ENCODE measurements at regions not wholly inside any gene's neighbourhood (a gene's known extent, or its start where the extent isn't known, plus 50 kb on each side); places are given as distances from the start of the nearest gene placed in this dataset.

DNA sequence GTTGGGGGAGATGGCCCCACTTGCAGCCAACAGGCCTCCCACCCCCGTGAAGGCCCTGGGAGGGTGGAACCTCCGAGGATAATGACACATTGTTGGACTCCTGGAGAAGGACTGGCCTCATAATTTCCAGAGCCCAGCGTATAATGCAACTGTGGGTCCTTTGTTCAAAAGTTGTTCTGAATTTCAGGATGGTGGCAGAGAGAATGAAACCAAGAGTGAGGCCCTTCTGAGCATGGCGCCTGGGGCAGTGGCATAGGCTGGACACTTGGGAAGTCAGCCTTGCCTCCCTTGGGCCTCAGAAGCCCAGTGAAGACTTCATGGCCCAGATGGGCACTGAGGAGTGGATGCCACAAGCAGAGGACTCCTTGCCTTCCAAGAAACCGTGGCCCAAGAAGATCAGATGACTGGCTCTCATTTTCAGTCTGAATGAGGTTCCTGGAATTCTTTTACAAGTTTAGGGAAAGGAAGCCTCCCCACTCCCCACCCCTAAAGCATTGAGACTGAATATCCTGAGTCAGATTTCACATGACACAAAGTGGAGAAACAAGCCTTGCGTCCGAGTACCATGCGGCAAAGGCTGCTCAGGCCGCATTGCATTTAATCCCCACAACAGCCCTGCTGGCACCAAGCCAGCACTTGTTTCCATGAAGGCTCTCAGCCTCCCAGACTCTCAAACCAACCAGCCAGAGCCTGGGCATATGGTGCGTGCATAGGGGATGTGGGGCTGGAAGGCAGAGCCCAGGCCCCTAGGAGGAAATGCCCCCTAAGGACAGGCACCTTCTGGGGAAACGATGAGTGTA is 96.7 kb upstream of the SMIM23 start:
- TF ChIP-seq ZNF703 (CRISPR knock-in tag; IDR thresholded peaks at IDR 0.05; ENCODE audit: borderline replicate concordance) (no peak), ETV6 (CRISPR knock-in tag; conservative IDR thresholded peaks at IDR 0.05) (no peak), EP300 (IDR thresholded peaks at IDR 0.05; ENCODE audit: low read depth in 2 of 2, low read length in 2 of 2) (no peak), EP300 (CRISPR knock-in tag; IDR thresholded peaks at IDR 0.05; ENCODE audit: borderline replicate concordance) (no peak), PHF21A (CRISPR knock-in tag; IDR thresholded peaks at IDR 0.05) (no peak), JUN (CRISPR knock-in tag; IDR thresholded peaks at IDR 0.05) (no peak), FOXJ3 (CRISPR knock-in tag; IDR thresholded peaks at IDR 0.05; ENCODE audit: borderline replicate concordance) (no peak), KLF9 (CRISPR knock-in tag; IDR thresholded peaks at IDR 0.05; ENCODE audit: low read depth) (no peak), ZNF619 (CRISPR knock-in tag; IDR thresholded peaks at IDR 0.05) (no peak)
- TF ChIP-seq, protein P1, sequence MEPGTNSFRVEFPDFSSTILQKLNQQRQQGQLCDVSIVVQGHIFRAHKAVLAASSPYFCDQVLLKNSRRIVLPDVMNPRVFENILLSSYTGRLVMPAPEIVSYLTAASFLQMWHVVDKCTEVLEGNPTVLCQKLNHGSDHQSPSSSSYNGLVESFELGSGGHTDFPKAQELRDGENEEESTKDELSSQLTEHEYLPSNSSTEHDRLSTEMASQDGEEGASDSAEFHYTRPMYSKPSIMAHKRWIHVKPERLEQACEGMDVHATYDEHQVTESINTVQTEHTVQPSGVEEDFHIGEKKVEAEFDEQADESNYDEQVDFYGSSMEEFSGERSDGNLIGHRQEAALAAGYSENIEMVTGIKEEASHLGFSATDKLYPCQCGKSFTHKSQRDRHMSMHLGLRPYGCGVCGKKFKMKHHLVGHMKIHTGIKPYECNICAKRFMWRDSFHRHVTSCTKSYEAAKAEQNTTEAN (CRISPR knock-in tag; conservative IDR thresholded peaks at IDR 0.05): no peak
- TF ChIP-seq, protein P2, sequence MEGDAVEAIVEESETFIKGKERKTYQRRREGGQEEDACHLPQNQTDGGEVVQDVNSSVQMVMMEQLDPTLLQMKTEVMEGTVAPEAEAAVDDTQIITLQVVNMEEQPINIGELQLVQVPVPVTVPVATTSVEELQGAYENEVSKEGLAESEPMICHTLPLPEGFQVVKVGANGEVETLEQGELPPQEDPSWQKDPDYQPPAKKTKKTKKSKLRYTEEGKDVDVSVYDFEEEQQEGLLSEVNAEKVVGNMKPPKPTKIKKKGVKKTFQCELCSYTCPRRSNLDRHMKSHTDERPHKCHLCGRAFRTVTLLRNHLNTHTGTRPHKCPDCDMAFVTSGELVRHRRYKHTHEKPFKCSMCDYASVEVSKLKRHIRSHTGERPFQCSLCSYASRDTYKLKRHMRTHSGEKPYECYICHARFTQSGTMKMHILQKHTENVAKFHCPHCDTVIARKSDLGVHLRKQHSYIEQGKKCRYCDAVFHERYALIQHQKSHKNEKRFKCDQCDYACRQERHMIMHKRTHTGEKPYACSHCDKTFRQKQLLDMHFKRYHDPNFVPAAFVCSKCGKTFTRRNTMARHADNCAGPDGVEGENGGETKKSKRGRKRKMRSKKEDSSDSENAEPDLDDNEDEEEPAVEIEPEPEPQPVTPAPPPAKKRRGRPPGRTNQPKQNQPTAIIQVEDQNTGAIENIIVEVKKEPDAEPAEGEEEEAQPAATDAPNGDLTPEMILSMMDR (CRISPR knock-in tag; IDR thresholded peaks at IDR 0.05): no peak
- TF ChIP-seq, protein P3, sequence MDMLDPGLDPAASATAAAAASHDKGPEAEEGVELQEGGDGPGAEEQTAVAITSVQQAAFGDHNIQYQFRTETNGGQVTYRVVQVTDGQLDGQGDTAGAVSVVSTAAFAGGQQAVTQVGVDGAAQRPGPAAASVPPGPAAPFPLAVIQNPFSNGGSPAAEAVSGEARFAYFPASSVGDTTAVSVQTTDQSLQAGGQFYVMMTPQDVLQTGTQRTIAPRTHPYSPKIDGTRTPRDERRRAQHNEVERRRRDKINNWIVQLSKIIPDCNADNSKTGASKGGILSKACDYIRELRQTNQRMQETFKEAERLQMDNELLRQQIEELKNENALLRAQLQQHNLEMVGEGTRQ (IDR thresholded peaks at IDR 0.05; ENCODE audit: low read depth, low read length): no peak
- TF ChIP-seq, protein P3 (CRISPR knock-in tag; IDR thresholded peaks at IDR 0.05; ENCODE audit: borderline replicate concordance): no peak
- TF ChIP-seq, protein P4, sequence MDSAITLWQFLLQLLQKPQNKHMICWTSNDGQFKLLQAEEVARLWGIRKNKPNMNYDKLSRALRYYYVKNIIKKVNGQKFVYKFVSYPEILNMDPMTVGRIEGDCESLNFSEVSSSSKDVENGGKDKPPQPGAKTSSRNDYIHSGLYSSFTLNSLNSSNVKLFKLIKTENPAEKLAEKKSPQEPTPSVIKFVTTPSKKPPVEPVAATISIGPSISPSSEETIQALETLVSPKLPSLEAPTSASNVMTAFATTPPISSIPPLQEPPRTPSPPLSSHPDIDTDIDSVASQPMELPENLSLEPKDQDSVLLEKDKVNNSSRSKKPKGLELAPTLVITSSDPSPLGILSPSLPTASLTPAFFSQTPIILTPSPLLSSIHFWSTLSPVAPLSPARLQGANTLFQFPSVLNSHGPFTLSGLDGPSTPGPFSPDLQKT (CRISPR knock-in tag; IDR thresholded peaks at IDR 0.05; ENCODE audit: borderline replicate concordance): no peak
- TF ChIP-seq, protein P5, sequence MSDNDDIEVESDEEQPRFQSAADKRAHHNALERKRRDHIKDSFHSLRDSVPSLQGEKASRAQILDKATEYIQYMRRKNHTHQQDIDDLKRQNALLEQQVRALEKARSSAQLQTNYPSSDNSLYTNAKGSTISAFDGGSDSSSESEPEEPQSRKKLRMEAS (IDR thresholded peaks at IDR 0.05): no peak

Data from HepG2 (cell line).